ENCODE measurements at regions not wholly inside any gene's neighbourhood (a gene's known extent, or its start where the extent isn't known, plus 50 kb on each side); places are given as distances from the start of the nearest gene placed in this dataset.
A peak's percentile ranks its signal among the peaks of the same experiment; 100 is the strongest.
"Not testable (repeated sequence)": the region's sequence is repeated elsewhere in the genome, so short reads cannot be mapped to it uniquely, and the experiment has no call there.

DNA sequence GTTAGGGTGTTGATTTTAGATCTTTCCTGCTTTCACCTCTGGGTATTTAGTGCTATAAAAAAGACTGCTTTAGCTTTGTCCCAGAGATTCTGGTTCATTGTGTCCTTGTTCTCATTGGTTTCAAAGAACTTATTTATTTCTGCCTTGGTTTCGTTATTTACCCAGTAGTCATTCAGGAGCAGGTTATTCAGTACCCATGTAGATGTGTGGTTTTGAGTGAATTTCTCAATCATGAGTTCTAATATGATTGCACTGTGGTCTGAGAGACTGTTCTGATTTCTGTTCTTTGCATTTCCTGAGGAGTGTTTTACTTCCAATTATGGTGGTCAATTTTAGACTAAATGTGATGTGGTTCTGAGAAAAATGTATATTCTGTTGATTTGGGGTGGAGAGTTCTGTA is 167.1 kb upstream of the KYNU start:
- no peak for DNase-seq

DNA sequence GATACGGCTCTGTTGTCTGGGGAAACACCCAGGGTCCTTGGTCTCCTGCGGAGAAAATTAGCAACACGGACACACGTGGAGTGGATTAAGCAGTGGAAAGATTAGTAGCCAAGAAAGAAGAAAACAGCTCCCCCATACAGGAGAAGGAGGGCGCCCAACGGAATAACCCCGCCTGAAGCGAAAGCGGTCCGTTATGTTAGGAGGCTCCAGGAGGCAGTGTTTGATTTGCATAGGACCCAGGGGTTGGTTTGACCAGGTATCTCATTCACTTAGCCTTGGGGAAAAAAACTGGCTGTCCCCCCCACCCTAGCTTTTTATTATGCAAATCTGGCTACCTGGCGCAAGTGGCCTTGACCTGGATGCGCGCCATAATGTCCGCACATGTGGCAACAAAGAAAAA is 170.1 kb upstream of the KYNU start:
- DNase-seq, result no peak

DNA sequence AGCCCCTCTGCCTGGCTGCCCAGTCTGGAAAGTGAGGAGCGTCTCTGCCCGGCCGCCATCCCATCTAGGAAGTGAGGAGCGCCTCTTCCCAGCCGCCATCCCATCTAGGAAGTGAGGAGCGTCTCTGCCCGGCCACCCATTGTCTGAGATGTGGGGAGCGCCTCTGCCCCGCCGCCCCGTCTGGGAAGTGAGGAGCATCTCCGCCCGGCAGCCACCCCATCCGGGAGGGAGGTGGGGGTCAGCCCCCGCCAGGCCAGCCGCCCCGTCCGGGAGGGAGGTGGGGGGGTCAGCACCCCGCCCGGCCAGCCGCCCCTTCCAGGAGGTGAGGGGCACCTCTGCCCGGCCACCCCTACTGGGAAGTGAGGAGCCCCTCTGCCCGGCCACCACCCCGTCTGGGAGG is 175.1 kb upstream of the KYNU start:
- DNase-seq, result not testable (repeated sequence)

DNA sequence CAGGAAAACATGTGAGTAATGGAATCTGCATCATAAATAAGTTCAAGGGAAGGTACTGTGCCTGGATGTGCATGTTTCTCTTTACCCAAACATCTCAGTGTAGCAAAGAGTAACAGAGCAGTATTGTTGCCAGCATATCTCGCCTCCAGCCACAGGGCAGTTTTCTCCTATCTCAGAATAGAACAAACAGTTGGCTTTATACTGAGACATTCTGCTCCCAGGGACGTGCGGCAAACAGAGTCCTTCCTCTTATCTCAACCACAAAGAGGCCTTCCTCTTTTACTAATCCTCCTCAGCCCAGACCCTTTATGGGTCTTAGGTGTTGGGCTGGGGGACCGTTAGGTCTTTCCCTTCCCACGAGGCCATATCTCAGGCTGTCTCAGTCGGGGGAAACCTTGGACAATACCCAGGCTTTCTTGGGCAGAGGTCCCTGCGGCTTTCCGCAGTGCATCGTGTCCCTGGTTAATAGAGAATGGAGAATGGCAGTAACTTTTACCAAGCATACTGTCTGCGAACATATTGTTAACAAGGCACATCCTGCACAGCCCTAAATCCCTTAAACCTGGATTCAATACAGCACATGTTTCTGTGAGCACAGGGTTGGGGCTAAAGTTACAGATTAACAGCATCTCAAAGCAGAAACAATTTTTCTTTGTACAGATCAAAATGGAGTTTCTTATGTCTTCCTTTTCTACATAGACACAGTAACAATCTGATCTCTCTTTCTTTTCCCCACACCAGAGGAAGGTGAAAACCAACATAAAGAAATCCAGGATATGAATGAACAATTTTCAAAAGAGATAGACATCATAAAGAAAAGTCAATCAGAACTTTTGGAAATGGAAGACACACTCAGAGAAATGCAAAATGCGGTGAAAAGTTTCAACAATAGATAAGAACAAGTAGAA is 181.9 kb upstream of the KYNU start:
- DNase-seq, result peak in 1 of 2 donors; percentile 11

DNA sequence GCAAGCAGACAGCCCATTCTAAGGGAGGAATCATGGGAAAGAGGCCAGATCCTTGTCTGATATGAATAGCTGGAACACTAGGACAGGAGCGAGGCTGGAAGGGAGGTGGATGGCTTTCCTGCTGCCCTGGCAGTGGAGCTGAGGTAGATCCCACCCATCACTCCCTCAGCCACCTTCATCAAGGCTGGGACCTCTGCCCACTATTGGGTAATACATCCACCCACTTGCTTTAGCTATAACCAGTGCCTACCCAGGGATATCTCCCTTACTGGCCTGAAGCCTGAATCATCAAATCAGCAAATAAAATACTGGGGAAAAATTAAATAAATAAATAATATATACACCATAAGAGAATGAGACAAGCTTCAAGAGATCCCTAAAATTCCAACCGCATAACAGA is 183.2 kb upstream of the KYNU start:
- DNase-seq, result no peak

DNA sequence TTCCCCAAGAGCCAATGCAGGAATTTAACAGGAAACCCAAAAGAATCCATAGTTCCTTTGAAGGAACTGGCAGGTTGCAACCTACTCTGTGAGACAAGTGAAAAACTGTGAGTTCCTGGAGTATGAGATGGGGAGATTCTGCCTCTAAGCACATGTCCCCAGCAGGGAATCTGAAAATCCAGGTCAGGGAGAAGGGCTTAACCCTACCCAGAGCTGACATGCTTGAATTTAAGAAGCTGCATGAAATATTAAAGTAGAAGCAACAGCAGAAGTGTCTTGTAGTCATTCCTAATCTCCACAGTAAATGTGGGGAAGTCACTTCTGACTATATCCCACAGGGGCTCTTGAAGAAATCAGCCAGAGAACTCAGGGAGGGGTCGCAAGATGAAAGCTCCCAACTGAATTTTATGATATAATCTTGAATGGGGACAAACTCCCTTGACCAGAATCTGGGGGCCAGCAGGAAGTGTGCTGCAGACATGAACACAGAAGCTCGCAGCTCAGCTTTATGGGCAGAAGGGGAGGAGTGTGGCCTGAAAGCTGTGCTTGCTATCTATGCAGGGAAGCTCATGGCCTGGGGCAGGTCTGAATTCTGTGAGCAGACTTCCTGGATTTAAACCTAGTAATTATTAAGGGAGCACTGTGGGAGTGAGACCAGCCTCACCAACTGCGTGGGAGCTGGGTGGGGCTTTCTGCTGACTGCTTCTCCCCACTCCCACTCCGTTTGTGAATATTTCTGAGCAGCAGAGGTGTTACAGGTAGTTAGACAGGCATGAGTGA is 184.1 kb upstream of the KYNU start:
- DNase-seq, result no peak

DNA sequence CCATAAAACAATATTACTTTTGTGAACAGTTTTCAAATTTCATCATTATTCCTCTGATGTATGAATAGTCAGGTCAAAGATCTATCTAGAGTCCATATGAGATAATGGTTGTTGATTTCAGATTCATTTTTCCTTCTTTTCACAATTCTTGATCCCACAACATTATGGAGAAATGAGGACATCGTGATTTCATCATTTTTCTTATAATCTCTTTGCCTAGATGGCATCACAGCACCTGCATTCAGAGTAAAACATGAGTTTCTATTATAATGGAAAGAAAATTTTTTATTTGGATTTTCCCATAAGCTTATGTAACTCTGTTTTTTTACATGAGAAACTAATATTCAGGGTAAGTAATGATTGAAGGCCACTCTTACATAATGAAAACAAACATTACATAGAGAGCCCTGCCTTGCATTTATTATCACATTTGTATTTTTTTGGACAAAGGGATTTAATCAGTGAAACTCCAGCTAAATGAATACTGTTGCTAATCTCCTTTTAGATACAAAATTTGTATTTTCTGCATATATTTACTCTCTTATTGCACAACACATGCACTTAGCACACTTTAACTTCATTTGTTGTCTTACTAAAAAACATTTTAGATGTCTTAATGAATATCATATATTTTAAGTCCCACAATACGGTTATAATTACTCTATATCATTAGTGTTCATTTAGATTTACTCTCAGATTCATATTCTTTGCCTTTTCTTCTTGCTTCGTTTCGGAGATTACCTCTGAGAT is 188.4 kb upstream of the KYNU start:
- DNase-seq, result no peak

DNA sequence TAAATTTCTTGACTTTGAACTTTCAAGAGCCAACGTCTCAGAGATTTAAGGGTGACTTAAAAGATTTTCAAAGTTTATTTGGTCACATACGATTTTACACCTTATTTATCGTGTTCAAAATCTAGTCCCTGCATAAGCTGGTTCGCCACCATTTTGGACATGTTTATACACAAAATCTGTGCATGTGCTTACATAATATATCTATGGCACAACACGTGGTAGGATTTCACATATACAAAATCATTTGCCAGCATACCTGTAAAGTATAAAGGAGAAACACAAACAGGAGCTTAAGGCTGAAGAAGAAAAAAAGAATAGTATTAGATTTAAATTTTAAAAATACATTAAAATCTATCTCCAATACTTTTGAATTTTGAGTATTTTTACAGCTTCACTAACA is 190.0 kb upstream of the KYNU start:
- DNase-seq, result no peak

DNA sequence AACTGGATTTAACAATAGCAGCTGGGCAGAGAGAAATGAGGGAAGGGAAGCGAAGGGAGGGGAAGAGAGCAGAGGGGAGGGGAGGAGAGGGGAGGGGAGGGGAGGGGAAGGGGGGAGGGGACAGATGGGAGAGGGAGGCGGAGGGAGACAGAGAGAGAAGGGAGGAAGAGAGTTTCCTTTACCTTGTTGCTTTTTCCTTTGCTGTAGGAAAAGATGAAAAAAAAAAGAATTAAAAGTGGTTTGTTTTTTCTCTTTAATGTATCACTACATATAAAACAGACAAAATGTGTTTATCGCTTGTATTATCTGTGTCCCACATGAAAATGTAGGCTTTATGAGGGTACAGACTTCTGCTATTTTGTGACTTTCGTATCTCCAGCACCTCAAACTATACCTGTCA is 190.4 kb upstream of the KYNU start:
- DNase-seq, result no peak

DNA sequence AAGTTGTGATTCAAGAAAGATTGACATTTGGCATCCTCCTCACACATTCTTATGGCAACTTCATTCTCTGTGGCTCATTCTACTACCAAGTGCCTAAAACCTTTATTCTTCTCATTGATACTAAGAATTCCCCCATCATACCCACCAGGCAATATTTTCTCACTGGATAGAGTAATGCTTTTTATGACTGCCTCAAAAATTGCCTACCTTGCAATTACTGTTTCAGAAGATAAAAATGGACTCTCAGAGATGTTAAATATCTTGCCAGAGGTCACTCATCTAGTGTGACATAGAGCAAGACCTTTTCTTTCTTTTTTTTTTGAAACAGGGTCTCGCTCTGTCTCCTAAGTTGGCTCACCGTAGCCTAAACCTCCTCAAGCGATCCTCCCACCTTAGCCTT is 192.8 kb upstream of the KYNU start:
- DNase-seq, result no peak

DNA sequence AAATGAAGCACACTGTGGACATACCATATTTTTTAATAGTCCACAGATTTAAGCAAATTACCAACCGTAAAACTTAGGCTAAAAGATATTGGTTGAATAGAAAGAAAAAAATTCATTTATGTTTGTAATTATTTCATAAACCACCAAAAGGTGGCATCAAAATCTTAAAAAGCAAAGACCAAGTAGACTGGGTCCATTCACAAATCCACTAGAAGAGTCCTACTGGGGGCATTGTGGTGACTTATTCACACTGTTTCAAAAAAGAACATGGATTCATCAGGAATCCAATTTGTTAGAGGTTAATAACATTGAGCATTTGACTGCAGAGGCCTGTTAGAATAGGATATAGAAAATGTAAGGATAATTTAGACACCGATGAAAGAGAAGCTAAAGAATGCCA is 194.9 kb upstream of the KYNU start:
- no peak for DNase-seq

DNA sequence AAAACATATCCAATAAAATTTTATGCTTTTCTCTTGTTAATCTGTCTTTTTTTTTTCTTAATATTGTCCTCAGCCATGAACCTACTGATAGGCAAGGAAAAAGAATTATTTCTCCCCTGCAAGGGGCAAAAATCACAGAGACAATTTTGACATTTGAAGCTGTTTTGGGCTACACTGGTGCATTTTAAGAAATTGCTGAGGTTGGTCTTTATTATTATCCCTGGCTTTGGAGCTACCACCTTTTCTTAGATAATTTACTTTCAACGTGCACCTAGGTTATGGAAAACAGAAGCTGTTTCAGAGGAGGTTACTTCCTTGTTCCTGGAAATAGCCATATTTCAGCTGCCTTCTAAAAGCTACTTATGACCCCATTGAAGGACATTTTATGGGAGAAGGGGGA is 195.5 kb upstream of the KYNU start:
- DNase-seq, result no peak

DNA sequence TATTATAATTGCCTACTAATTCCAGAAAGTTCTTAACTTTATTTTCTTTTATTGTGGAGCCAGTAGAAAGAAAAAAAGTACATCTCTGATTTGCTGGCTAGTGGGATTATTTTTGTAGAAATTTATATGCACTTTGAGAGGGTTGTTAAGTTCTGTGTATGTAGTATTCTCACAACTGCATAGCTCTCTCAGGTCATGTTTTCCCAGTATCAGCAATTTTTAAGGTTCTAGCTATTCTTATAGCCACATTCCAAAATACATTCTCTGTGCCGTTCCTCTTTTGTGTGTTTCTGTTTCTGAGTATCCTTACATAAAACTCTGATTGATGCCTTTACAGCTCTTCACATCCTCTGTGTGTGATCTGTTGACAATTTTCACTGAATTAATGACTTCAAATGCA is 199.3 kb upstream of the KYNU start:
- DNase-seq, result no peak

DNA sequence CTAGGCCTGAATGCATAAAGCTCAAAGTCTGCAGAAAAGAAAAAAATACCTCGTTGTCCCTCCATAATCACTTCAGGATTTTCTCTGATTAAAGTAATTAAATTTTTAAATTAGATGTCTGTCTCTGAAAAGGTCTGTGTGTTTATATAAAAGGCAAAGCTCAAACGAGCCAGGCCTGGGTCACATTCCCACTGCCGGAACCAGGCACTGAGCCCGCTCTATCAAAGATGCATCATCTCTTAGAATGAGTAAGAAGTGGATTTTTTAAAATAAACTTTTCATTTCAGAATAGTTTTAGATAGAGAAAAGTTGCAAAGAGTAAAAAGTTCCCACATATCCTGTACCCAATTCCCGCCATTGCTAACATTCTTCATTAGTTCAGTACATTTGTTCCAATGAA is 202.1 kb upstream of the KYNU start:
- DNase-seq, result no peak

DNA sequence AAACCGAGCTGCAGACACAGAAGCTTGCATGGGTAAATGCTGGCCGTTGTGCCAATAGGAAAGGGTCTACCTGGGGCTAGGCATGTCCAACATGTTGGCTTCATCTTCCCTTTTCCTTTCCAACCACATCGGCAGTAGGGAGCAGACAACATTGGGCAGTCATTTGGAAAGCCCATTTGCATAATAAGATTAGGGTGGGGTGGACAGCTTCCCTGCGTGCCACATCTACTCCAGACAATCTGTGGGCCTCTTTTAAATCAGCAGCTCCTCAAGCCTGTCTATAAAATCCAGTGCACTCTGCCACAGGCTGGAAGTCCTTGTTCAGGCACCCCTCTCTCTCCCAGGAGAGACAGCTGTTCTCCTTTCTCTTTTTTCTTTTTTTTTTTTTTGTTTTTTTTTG is 203.6 kb upstream of the KYNU start:
- DNase-seq, result no peak

DNA sequence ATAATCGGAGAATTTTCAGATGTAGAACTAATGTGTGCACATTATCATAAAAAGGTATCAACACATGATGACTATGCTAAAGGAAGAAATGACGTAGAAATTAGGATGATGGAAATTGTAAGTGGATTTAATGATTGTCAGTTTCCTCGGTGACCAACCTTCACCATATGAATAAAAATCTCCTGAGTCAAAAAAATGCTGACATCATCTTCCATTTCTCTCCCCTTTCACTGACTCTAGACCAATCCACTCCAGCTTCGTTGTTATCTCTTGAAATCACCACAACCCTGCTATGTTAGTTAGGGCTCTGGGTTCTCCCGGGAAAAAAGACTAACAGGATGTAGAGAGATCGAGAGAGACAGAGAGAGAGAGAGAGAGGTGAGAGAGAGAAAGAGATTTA is 204.8 kb upstream of the KYNU start:
- DNase-seq, result no peak

DNA sequence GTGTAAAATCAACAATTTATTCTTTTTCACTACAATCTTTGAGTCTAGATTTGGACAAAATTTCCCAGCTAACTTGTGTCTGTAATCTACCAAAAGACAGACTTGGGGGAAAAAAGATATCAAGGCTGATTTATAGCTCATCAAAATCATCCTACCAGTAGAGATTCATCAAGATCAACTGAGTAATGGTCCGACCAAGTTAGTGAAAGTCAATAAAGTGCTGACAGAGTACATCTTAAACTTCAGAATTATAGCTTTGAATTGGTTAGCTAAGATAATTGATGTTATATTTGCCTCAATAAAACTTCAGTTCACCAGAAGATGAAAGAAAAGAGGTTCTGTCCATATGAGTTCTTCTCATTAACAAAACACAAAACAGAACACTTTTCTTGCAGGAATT is 207.1 kb upstream of the KYNU start:
- no peak for DNase-seq

DNA sequence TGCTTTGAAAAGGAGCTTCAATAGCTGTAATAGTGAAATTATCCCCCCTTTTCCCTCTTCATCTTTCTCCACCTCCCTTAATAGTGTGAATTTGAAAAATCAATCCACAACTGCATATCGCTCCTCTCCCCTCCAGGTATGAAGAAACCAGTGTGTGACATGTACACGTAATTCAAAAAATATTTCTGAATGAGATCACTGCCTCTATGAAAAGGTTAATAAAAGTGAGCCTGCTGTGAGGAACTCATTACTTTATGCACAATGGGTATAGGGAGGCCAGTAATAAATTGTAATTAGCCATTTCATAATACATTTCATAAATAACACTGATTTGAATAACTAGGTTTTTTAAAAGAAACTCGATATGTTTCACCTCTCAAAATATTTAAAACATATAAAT is 209.0 kb upstream of the KYNU start:
- no peak for DNase-seq

DNA sequence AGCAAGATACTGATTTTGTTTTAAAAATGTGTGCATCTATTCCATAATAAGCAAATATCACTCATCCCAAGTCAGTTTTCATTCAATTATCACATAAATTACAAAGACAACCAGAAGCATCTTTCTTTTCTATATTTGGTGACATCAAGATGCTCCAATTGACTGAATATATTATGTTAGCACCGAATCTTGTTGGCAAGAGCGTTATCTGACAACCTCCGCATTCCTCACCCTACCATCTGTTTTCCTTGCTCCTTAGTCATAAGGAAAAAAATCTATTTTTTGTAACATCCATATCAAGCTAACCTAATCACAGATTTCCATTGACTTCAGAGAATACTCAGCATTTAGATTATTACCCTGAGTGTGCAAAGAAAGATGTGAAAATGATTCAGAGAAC is 212.2 kb upstream of the KYNU start:
- no peak for DNase-seq

DNA sequence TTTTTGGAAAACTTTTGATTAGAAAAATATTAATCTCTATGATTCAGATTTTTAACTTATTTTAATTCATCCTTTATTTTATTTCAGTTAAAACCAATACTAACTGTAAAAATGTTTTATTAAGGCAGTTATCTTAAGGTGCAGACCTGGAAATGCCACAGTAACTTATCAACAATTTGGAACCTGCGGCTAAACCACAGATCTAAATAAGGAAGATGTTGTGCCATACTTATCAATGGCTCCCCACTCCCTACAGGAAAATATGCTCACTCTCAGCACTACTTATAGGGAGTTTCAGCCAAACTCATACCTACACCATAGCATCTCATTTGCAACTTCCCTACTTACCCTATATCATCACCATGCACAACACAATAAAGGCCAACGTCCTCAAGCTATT is 226.9 kb upstream of the KYNU start:
- DNase-seq, result no peak

DNA sequence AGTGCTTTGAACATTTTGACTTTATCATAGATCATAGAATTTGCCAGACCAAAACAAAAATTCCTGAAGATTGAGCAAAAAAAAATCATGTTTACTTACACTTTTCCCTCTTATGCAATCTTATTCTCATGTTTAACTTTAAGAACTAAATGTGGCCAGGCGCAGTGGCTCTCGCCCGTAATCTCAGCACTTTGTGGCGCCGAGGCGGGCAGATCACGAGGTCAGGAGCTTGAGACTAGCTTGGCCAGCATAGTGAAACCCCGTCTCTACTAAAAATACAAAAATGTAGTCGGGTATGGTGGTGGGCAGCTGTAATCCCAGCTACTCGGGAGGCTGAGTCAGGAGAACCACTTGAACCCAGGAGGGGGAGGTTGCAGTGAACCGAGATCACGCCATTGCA is 227.9 kb upstream of the KYNU start:
- DNase-seq, result no peak

DNA sequence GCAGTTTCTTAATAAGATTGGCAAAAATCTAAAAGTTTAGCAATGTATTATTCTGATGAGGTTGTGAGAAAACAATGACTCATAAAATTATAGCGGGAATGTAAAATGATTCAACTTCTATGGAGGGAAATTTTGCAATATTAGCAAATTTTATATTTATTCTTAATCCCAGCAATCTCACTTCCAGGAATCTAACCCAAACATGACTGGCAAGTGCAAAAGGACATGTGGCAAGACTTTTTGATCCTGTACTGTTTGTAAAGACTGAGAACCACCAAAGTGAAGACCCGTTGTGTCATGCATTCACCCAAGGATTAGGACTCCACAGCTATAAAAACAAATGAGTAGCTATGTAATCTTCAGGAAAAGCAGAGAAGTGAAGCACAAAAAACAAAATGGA is 234.8 kb upstream of the KYNU start:
- no peak for DNase-seq

DNA sequence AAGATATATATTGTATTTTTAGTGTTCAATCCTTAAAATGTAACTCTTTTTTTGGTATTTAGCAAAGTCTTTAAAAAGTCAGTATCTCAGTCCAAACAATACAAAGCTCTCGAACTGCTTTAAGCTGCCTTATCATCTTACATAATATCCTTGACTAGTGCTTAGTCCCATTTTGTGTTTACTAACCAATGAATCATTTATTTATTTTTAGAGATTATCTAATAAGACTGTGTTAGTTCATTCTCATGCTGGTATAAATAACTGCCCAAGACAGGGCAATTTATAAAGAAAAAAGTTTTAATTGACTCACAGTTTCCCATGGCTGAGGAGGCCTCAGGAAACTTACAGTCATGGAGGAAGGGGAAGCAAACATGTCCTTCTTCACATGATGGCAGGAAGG is 248.3 kb upstream of the KYNU start:
- no peak for DNase-seq

DNA sequence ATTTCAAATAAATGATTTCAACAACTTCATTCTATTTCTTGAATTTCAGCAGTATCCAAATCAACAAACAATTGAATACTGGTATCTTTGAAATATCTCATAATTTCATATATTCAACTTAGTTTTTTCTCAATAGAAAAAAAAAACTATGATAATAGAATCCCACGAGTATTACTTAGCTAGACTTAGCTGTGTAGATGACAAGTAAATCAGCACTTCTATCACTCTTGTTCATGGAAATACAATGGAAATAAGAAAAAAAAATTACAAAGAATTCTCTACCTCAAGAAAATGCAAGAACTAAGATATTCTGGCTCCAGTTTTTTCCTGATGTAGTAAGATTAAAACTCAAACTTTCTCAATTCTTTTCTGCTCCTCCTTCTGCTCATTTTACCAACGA is 256.2 kb upstream of the KYNU start:
- DNase-seq, result no peak
